HepG2 (cell line): ENCODE measurements at regions not wholly inside any gene's neighbourhood (a gene's known extent, or its start where the extent isn't known, plus 50 kb on each side); places are given as distances from the start of the nearest gene placed in this dataset.

Experiments used
- EHMT2 ChIP-seq: fragments of 200-600 bp; sonication (generic); IDR thresholded peaks from 2 replicates; pipeline ENCODE4 v1.7.0; 2017; ENCODE audit warnings: antibody characterized with exemption, low read depth, low read length, borderline replicate concordance
- MAFG ChIP-seq: sonication (generic); formaldehyde crosslinking; IDR thresholded peaks from 2 replicates; pipeline ENCODE4 v1.5.1; 2020; ENCODE audit warnings: mild to moderate bottlenecking, missing genetic modification reagents
- SALL2 ChIP-seq: sonication (generic); formaldehyde crosslinking; IDR thresholded peaks from 2 replicates; pipeline ENCODE4 v1.8.1; 2023; ENCODE audit warnings: mild to moderate bottlenecking, missing genetic modification reagents, inconsistent platforms
- ZNF24 ChIP-seq: fragments of 450-650 bp; IDR thresholded peaks from 2 replicates; pipeline ENCODE4 v1.6.1; 2017; ENCODE audit warnings: antibody characterized with exemption, mild to moderate bottlenecking
- ZNF326 ChIP-seq: sonication (generic); formaldehyde crosslinking; IDR thresholded peaks from 2 replicates; pipeline ENCODE4 v1.4.0; 2020; ENCODE audit warnings: missing genetic modification reagents, borderline replicate concordance
- TF ChIP-seq, protein P1 (sequence below): sonication (generic); formaldehyde crosslinking; IDR thresholded peaks from 2 replicates; pipeline ENCODE4 v1.5.0; 2020; ENCODE audit warnings: mild to moderate bottlenecking, missing genetic modification reagents, moderate library complexity
- TF ChIP-seq, protein P2 (sequence below): sonication (generic); formaldehyde crosslinking; IDR thresholded peaks from 2 replicates; pipeline ENCODE4 v1.4.0; 2020; ENCODE audit warnings: missing genetic modification reagents, borderline replicate concordance

DNA sequence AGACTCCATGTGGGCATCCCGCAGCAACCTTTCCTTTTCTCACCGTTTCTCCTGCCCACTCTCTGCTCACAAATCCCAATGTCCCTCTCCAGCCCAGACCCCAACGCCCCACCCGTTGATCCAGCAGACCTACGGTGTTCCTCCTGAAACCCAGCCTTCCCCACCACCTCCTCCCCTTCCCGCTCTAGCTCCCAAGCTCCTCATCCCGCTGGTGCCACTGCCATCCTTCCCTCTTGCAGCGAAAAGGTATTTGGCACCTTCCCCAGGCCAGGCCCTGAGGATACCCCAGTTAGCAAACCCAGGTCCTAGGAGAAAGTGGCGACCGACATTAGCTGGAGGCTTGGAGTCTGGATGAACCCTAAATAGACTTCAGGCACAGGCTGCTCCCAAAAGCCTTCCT, 84.0 kb upstream of the RTL6 start:
- no peak for TF ChIP-seq ZNF24
- TF ChIP-seq MAFG = no peak
- no peak for TF ChIP-seq ZNF326
- TF ChIP-seq, protein P1, sequence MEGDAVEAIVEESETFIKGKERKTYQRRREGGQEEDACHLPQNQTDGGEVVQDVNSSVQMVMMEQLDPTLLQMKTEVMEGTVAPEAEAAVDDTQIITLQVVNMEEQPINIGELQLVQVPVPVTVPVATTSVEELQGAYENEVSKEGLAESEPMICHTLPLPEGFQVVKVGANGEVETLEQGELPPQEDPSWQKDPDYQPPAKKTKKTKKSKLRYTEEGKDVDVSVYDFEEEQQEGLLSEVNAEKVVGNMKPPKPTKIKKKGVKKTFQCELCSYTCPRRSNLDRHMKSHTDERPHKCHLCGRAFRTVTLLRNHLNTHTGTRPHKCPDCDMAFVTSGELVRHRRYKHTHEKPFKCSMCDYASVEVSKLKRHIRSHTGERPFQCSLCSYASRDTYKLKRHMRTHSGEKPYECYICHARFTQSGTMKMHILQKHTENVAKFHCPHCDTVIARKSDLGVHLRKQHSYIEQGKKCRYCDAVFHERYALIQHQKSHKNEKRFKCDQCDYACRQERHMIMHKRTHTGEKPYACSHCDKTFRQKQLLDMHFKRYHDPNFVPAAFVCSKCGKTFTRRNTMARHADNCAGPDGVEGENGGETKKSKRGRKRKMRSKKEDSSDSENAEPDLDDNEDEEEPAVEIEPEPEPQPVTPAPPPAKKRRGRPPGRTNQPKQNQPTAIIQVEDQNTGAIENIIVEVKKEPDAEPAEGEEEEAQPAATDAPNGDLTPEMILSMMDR (CRISPR knock-in tag) = no peak
- no peak for TF ChIP-seq SALL2 (CRISPR knock-in tag)
- no peak for TF ChIP-seq EHMT2
- TF ChIP-seq, protein P2, sequence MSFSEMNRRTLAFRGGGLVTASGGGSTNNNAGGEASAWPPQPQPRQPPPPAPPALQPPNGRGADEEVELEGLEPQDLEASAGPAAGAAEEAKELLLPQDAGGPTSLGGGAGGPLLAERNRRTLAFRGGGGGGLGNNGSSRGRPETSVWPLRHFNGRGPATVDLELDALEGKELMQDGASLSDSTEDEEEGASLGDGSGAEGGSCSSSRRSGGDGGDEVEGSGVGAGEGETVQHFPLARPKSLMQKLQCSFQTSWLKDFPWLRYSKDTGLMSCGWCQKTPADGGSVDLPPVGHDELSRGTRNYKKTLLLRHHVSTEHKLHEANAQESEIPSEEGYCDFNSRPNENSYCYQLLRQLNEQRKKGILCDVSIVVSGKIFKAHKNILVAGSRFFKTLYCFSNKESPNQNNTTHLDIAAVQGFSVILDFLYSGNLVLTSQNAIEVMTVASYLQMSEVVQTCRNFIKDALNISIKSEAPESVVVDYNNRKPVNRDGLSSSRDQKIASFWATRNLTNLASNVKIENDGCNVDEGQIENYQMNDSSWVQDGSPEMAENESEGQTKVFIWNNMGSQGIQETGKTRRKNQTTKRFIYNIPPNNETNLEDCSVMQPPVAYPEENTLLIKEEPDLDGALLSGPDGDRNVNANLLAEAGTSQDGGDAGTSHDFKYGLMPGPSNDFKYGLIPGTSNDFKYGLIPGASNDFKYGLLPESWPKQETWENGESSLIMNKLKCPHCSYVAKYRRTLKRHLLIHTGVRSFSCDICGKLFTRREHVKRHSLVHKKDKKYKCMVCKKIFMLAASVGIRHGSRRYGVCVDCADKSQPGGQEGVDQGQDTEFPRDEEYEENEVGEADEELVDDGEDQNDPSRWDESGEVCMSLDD = no peak
